Left renal cortex interstitium (tissue), 4 donors: ENCODE measurements at regions not wholly inside any gene's neighbourhood (a gene's known extent, or its start where the extent isn't known, plus 50 kb on each side); places are given as distances from the start of the nearest gene placed in this dataset.

Source experiments
- DNase-seq, 4 donors: peaks; one replicate each; pipeline ENCODE4 v3.0.0-alpha.2; 2013; ENCODE audit warnings: low read depth in 4 of 4, low spot score in 2 of 4, missing footprints in 1 of 4

DNA sequence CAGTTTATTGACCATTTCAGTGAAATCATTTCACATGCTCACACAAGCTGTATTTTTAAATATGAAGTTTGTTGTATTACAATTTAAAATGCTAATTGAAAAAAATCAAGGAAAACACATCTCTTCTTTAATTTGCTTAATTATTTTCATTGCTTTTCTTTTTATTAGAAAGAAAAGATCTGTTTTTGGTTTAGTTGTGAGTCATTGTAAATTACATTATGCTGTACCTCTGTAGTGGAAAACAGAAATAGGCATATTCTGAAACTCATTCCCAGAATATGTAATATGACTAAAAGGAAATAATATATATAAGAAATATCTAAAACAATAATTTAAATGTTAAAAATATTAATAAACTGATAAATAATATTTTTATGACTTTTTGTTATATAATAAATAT lies 161.9 kb downstream of the HGF start:
- DNase-seq = no peak

DNA sequence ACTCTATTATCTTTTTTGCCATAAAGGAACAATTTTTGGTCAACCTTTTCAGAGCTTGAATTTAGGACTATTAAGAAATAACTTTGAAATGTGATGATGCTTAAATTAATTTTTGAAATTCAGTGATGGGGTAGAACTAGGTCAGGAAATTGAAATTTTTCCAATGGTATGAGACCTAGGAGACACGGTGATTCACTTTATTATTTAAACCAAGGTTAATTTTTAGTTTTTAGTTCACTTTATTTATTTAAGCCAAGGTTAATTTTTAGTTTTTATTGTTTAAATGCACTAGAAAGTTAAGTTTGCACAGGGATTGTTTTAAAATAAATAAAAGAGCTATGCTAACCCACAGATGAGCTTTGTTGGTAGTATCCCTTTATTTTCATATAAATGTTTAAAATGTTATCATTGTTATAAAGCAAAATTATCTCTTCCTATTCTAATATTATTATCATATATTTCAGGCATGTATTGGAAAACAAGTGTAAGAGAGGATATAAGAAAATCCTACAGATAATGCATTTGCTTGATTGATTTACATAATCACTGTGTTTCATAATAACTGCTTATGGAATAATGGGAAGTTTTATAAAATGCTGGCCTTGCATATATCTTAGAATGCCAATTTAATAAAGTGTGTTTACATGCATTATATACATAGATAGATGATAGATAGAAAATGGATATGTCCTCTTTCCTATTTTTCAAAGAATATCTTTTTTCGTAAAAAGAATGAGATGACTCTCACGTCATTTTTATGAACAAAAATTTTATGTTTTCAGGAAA lies 163.6 kb downstream of the HGF start:
- no peak for DNase-seq

DNA sequence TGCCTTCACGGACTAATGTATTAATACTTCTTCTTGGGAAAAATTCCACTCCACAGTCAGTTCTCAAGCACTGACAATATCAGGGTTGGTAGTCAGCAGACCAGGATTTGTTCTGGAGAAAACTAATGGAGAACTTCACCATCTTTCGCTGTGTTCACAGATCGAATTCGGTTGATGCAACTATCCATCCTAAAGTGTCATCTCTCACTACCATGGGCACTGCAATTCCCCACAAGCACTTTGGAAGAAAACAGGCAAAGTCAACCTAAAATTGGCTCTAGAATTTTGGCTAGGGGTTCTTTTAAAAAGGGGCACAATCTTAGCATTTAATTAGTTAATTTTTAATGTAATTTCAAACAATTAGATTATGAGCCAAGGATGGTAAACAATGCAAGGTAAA lies 164.4 kb downstream of the HGF start:
- DNase-seq = no peak

DNA sequence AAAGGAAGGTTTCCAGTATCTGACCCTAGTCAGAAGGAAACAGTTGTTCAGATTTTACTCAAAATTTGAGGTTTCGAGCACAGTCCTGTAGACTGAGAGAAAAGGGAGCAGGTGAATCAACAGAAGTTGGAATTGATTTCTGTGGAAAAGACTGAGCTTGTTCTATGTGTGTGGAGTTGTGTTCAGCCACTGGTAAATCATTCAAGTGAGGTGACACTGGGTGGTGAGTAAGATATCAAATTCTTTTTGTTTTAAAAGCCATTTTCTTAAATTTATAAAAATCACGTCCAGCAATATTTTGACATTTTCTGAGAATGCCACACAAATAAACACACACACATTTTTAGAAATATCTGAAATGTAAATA lies 165.1 kb downstream of the HGF start:
- DNase-seq = no peak

DNA sequence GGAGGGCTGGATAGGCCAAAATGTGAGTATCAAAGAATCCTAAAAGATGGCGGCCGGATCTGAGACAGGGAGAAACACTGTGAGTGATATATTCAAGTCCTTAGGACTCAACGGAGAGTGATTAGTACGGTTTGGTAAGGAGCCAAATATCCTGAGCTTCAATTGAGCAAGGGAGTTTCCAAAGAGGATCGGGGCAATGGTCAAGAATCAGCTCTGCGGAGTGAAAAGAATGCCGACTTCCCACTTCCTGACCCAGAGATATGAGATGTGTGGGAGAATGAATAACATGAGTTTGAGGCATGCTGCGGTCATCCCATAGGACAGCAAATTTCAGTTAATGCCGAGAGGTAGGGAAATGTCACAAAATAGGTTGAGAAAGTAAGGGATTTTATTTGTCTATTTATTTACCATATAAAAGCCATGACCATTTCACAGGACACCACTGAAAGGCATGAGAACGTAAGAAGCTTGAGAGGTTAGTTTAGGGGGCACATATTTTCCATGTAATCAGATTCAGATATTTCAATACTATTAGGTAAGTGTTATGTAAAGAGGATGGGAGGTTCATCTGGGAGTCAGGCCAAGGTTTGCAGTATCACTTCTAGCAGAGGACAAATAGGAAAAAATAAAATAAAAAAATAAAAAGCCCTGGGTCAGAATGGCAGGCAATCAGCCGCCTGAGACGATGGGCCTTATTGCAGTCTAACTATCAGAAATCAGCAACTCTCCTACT lies 165.6 kb downstream of the HGF start:
- DNase-seq = no peak

DNA sequence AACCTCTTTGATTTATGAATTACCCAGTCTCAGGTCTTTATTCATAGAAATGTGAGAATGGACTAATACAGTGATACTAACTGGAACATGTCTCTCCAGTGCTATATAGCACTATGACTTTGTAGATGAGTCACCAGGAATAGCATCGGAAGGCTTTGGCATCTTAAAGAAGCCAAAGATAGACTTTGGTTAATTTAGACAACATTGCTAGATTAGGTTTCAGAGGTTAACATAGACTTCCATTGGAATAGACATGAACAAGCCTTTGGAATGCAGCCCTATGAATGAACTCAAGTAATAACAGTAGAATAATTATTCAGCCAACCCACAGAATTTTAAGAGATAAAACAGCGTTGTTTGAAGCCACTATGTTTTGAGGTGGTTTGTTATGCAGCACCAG lies 169.2 kb downstream of the HGF start:
- DNase-seq = no peak

DNA sequence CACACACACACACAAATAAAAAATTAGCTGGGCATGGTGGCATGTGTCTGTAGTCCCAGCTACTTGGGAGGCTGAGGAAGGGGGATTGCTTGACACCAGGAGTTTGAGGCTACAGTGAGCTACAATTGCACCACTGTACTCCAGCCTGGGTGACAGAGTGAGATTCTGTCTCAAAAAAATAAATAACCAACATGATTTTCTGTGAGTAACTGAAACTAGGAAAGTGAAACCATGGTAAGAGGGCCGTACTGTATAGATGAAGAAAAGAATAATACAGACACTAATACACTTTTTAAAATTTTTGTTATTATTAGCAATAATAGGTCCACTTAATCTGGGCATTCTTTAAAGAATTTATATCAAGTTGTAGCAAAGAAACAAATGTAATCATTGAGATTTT lies 170.9 kb downstream of the HGF start:
- no peak for DNase-seq

DNA sequence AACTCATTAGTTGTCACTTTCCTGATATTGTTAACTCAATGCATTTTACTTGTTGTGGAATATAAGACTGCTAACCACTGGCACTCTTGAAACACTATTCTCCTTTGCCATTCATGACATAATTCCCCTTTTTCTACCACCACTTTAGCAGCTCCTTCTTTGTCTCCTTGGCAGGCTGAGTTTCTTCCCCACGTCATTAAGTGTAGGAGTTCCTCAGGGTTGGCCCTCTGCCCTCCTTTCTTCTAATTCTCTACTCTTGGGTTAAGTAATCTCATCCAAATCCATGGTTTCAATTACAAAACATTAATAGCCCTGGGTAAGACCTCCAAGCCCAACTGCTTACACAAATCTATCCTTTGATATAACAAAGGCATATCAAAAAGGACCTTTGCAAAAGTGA lies 175.1 kb downstream of the HGF start:
- DNase-seq = no peak

DNA sequence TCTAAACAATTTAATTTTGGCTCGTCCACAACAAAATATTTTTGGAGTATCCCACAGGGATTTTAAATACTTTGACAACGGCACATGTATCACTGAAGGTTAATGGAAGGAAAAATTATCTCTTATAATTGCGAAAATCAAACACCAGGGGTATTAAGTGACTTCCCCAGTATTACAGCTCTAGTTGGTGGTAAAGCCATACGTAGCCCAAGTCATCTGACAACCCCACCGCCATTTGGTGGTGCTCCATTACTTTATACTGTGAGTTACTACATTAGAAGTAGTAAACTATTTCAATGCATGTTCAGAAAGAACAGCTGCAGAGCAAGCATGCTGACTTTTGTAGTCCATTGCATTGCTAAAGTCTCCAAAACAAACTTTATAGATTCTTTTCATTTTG lies 179.7 kb downstream of the HGF start:
- DNase-seq = peak in 1 of 4 donors; percentile 5

DNA sequence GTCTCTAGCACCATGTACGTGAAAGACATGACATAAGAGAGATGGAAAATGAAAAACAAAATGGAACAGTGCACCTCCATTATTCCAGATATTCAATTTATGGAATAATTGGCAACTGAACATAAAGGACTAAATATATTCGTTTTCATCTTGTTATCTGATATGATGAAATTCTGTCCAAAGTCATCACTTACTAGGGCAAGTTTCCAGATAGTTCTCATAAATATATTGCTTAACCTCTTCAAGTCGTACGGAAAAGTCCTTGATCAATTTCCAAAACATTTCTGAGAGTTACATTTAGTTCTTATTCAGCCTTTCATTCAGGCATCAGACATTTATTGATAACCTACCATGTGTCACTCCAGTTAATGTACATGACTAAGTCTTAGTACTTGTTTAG lies 185.2 kb downstream of the HGF start:
- no peak for DNase-seq

DNA sequence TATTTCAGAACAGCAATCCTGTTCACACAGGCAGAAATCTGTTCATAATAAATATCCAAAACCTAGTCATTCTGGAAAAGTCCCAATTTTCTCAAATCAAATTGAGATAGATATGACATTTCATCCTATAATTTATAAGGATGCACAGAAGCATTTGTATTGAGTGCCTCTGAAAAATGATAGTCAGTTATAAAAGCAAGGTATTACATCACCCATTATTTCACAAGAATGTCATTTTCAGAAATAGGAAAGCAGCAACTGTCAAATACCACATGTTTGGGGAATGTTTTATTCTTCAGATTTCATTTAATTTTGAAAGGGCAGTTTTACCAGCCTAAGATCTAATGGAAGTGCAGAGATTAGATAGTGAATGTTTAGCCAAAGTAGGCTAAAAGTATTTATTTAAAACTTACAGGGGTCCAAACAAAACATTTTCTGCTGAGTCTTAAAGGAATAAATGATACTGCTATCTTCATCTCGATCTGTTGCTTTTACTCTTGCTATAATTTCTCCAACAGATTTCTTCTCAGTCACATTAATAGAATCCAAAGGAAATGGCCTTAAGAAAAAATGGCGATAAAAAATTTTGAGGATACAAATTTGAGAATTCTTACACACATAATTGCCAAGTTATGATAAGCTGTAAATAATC lies 185.8 kb downstream of the HGF start:
- DNase-seq = no peak

DNA sequence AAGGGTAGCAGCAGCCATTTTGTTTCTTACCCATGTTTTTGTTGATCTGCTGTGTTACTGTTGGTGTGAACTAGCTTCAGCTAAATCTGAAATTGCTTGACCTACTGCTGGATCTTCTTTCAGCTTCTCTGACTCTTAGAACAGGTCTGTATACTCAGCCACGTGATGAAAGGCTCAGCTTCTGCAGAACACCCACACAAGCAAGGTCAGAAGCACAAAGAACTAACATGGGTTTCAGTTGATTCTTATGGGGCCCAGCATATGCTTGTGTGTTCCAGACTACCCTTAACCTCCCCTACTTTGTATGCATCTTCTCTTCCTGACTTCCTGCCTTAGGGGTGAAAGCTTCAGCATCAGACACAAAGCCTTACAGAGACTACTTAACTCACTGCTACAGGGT lies 186.8 kb downstream of the HGF start:
- DNase-seq = no peak

DNA sequence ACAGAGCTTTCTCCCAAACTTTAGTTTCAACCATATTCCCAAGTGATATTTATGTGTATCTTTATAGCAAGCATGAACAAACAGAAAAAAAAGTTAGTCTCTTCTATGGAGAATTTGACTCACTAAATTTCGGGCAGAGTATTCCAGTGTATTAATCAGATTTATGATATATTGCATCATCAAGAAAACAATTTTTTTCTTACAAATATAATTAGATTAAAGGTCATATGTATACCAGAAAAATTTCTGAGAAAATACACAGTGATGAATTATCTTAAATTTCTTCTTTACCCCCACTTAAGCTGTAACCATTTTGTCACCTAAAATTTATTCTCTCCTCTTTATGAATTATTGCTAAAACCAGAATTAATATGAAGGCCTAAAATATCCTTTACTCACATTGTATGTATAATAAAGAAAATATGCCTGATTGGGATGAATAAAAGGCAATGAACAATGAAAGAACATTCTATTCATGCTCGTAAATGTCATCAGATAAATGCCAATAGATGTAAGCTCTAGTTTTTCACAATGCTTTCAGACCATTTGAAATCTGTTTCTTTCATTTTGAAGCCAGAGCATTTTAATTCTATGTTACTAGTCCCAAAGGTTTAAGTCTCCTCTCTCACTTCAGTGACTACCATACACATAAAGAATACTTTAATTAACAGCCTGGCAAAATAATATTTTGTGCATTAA lies 192.1 kb downstream of the HGF start:
- DNase-seq = no peak

DNA sequence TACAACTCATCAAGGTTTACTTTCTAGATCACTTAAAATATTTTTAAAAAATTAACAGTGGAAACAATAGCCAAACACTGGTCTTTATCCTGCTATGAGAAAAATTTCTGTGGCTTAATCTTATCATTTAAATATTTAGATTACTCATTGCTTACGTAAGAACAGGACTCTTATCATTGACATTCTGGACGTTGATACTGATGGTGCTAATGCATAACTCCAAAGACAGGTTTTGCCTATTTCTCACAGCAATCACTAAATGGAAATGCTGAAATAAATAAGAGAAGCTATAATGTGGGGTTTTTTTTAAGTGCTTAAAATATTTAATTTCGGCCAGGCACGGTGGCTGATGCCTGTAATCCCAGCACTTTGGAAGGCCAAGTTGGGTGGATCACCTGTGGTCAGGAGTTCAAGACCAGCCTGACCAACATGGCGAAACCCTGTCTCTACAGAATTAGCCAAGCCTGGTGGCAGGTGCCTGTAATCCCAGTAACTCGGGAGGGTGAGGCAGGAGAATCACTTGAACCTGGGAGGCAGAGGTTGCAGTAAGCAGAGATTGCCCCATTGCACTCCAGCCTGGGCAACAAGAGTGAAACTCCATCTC lies 195.0 kb downstream of the HGF start:
- no peak for DNase-seq

DNA sequence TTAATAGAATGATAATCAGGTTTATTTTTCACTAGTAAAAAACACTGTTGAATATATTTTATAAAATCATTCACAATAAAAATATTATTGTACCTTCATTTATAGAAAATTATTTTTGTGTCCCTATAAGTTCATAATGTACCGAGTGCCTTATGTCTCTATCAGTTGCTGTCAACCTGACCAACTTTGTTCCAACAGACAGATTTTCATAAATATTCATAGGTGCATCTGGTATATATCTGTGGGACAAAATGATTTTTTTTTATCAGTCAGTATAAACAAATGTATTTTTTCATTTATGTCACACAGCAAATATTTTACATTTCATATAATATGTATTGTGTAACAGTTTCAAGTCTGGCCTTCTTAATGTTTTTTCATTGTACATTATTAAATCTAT lies 195.9 kb downstream of the HGF start:
- DNase-seq = no peak

DNA sequence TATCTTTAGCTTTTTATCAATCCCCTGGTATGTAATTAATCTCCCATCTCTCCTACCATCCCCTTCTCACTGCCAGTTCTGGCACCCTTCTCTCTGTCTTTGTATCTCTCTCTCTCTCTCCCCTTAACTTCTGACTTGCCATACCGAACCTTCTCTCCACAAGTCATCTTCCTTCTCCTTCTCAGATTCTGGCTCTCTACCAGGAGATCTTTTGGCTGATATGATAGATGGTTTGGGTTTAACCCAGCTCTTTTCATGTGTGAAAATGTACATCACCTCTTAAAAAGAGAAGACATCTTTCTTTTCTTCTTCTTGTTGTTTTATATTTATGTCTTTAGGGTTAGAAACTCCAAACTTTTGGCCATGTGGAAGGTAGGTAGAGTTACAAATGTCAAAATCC lies 196.7 kb downstream of the HGF start:
- DNase-seq = no peak

DNA sequence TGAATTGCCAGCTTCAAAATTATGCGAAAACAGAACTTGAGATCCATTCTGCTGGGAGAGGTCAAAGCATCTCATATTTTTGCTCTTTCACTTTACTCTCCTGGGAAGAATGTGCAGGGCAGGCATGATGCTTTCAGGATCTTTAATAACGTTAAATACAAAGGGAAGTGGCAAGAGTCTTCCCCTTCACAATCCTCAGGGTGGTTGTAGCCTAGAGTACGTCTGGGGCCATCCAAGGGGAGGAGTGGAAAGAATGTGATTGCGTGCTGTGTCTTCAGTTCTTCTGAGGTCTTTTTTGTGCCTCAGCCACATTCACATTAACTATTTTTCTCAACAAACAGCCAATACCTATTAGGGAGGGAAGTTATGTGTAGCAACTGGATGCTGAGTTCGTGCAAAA lies 207.3 kb downstream of the HGF start:
- no peak for DNase-seq

DNA sequence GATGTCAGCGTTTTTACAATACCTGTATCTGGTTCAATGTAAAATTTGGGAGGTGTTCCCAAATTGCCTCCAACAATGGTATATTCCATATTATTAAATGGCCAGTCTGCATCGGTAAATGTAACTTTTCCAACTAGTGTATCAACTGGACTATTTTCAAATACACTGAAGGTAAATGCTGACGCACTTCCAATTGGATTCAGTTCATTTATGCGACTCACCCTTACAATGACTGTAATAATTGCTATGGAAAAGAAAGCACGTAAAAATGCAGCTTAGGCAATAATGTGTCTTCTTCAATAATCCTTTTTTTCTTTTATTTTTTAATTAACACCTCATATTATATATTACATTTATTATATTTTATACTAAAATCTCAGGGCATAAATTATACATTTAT lies 209.1 kb downstream of the HGF start:
- DNase-seq = no peak

DNA sequence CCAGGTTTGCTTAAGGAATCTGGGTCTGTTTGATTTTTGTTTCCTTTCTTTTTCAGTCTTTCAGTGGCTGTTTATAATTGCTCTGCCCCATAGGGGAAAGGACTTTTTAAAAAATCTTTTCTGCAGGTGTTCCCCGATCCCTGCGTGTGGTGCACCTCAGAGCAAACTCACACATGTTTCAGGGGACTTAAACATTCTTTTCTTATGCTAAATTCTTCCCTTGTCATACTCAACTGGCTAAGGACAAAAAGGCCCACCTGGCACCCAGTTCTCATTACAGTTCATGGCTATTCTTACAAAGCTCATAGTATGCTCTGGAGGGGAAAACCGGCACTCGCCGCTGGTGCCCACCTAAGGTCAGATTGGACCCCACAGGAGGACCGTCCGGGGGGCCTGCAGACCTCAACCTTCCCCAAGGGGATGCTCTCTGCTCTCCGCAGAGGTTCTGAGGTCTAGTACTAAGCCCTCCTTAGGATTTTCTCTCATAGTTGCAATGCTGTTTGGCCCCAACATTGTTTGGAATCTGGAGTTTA lies 220.3 kb downstream of the HGF start:
- DNase-seq = no peak

DNA sequence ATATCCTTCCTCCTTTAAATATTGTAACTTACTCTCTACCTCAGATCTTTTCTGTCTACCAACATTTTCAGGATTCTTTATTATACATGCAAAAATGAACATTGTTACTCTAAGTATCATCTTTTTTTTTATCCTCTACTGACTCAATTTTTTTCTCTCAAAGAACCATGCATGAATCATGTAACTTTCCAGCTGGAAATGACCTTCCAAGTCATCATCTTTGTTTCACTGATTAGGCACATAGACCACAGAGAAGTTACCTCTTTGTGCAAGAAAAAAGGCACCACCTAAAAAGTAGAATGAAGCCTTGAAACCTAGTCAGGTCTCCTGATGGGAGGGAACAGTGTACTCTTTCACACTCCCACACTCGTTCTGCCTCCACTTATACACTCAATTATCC lies 234.9 kb downstream of the HGF start:
- no peak for DNase-seq

DNA sequence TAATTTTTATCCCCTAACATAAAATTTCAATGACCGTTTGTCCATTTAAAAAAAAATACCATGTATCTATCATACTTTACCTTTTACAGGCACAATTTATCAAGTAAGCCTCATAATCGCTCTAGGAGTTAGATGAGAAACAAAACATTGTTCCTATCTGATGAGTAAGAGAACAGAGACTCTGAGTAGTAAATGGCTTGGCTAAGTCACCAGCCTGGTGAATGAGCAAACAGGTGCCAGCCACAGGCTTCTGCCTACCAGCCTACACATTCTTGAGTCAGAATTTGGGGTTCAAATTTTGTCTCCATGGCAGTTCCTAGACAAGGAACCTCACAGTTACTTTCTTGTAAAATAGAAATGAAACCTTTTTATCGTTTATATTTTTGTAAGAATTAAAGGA lies 235.4 kb downstream of the HGF start:
- no peak for DNase-seq
